LNCaP clone FGC (cell line): ENCODE measurements at regions not wholly inside any gene's neighbourhood (a gene's known extent, or its start where the extent isn't known, plus 50 kb on each side); places are given as distances from the start of the nearest gene placed in this dataset.

ENCODE experiments used
- DNase-seq: peaks from one replicate; pipeline ENCODE4 v3.0.0-alpha.2; 2011; ENCODE audit warnings: low read depth
- H3K4me3 ChIP-seq: 2 replicates; pipeline ENCODE4 v1.5.1; 2011; ENCODE audit warnings: mild to moderate bottlenecking, low read depth, low read length, control low read depth
- CTCF ChIP-seq: IDR thresholded peaks from 2 replicates; pipeline ENCODE4 v1.5.1; 2012; ENCODE audit warnings: mild to moderate bottlenecking; ENCODE audit not compliant: control insufficient read depth, insufficient read depth; ENCODE audit errors: extremely low read depth

- TF ChIP-seq CTCF: no peak
- DNase-seq: no peak
- H3K4me3 ChIP-seq: no peak overlapping the region
Observed at GRCh38 chr1:208358651-208359050, 114.5 kb upstream of the PLXNA2 start.

GRCh38 chr1:208362011-208362410 lies 117.8 kb upstream of the PLXNA2 start:
- no peak overlapping the region for H3K4me3 ChIP-seq
- no peak for TF ChIP-seq CTCF
- DNase-seq: no peak

GRCh38 chr1:208366559-208366958 lies 122.4 kb upstream of the PLXNA2 start:
- no peak for TF ChIP-seq CTCF
- no peak overlapping the region for H3K4me3 ChIP-seq
- DNase-seq: no peak

- TF ChIP-seq CTCF: no peak
- DNase-seq: no peak
- H3K4me3 ChIP-seq: no peak overlapping the region
Observed at GRCh38 chr1:208369045-208369444, 124.9 kb upstream of the PLXNA2 start.

GRCh38 chr1:208369658-208370057 lies 125.5 kb upstream of the PLXNA2 start:
- DNase-seq: no peak
- H3K4me3 ChIP-seq: no peak overlapping the region
- TF ChIP-seq CTCF: no peak

- no peak for DNase-seq
- no peak overlapping the region for H3K4me3 ChIP-seq
- no peak for TF ChIP-seq CTCF
Observed at GRCh38 chr1:208374391-208374941, 130.3 kb upstream of the PLXNA2 start.

GRCh38 chr1:208381481-208381880 lies 137.3 kb upstream of the PLXNA2 start:
- no peak for DNase-seq
- TF ChIP-seq CTCF: no peak
- no peak overlapping the region for H3K4me3 ChIP-seq
